Endothelial cell of umbilical vein (primary cell): ENCODE measurements at regions not wholly inside any gene's neighbourhood (a gene's known extent, or its start where the extent isn't known, plus 50 kb on each side); places are given as distances from the start of the nearest gene placed in this dataset.

ENCODE experiments used
- BruUV-seq: library from RNA; stranded (reverse); fragments of 400-500 nt; replicated peaks from 2 replicates; lab custom pipeline; 2021; lab: Mats Ljungman, UMichigan
- CTCF ChIA-PET: fragments of 300-600, 350-600 bp; sonication (Branson Sonifier 250); formaldehyde crosslinking; loops from one replicate; lab custom pipeline; 2021; ENCODE audit warnings: antibody characterized with exemption, inconsistent platforms; lab: Charles Lee
- POLR2A ChIA-PET: fragments of 300-600, 350-600 bp; sonication (Branson Sonifier 250); formaldehyde crosslinking; loops from one replicate; lab custom pipeline; 2021; ENCODE audit warnings: antibody characterized with exemption, inconsistent platforms; lab: Charles Lee
- DNase-seq: peaks from one replicate; pipeline ENCODE4 v3.0.0-alpha.2; 2011; ENCODE audit warnings: low read depth, low spot score
- FAIRE-seq: peaks from 2 replicates; lab custom pipeline; 2011; peaks lifted over from hg19 to GRCh38; lab: Jason Lieb, UNC
- H2AFZ ChIP-seq: 2 replicates; pipeline ENCODE4 v1.6.0; 2012; ENCODE audit warnings: low read depth, low read length, control low read depth, inconsistent platforms
- H3K27ac ChIP-seq: 2 replicates; pipeline ENCODE4 v1.5.1; 2011; ENCODE audit warnings: low read depth, mild to moderate bottlenecking, control low read depth, low read length, moderate library complexity; ENCODE audit not compliant: insufficient read depth
- H3K27me3 ChIP-seq, 2 experiments: 2 replicates each; pipeline versions ENCODE4 v1.6.0 to v1.6.1; 2011; ENCODE audit warnings: low read length in 2 of 2, mixed read lengths in 1 of 2; ENCODE audit not compliant: control insufficient read depth in 2 of 2, insufficient read depth in 2 of 2
- H3K36me3 ChIP-seq, 2 experiments: 2 replicates in 1 of 2; 3 replicates in 1 of 2; pipeline ENCODE4 v1.5.1; 2011; ENCODE audit warnings: low read length in 2 of 2, mild to moderate bottlenecking in 1 of 2, moderate library complexity in 1 of 2; ENCODE audit not compliant: control insufficient read depth in 2 of 2, insufficient read depth in 2 of 2; ENCODE audit errors: extremely low read depth in 1 of 2
- H3K4me1 ChIP-seq: 3 replicates; pipeline ENCODE4 v1.5.1; 2011; ENCODE audit warnings: mild to moderate bottlenecking, low read length; ENCODE audit not compliant: control insufficient read depth, insufficient read depth; ENCODE audit errors: extremely low read depth
- H3K4me2 ChIP-seq: 2 replicates; pipeline ENCODE4 v1.6.1; 2011; ENCODE audit warnings: low read length, control low read depth, mixed read lengths; ENCODE audit not compliant: insufficient read depth
- H3K4me3 ChIP-seq, 3 experiments: fragments of 200-600 bp in 1 of 3; sonication (generic), shearing (Covaris generic) in 1 of 3; replicated peaks in 1 of 3; 2 replicates each; pipeline ENCODE4 v1.5.1; 2011 to 2016; ENCODE audit warnings: control low read depth in 3 of 3, low read length in 3 of 3, mild to moderate bottlenecking in 2 of 3, inconsistent platforms in 1 of 3, low read depth in 1 of 3, moderate library complexity in 1 of 3; ENCODE audit not compliant: insufficient read depth in 1 of 3
- H3K79me2 ChIP-seq: 2 replicates; pipeline ENCODE4 v1.6.0; 2012; ENCODE audit warnings: low read length, inconsistent platforms; ENCODE audit not compliant: control insufficient read depth, insufficient read depth
- H3K9ac ChIP-seq: replicated peaks from 2 replicates; pipeline ENCODE3; 2011; ENCODE audit warnings: low read length, control low read depth; ENCODE audit not compliant: insufficient read depth; ENCODE audit errors: extremely low read depth
- H3K9me1 ChIP-seq: replicated peaks from 3 replicates; pipeline ENCODE4 v1.6.0; 2011; ENCODE audit warnings: mild to moderate bottlenecking, low read length; ENCODE audit not compliant: control insufficient read depth, insufficient read depth; ENCODE audit errors: extremely low read depth
- H3K9me3 ChIP-seq: replicated peaks from 2 replicates; pipeline ENCODE4 v1.5.1; 2012; ENCODE audit warnings: low read length, inconsistent platforms; ENCODE audit not compliant: control insufficient read depth, insufficient read depth
- H4K20me1 ChIP-seq: replicated peaks from 2 replicates; pipeline ENCODE3; 2011; ENCODE audit warnings: mild to moderate bottlenecking, low read length; ENCODE audit not compliant: control insufficient read depth, insufficient read depth; ENCODE audit errors: extremely low read depth
- EZH2 ChIP-seq: IDR thresholded peaks from 2 replicates; pipeline ENCODE4 v1.6.1; 2012; ENCODE audit warnings: borderline replicate concordance, low read depth, mild to moderate bottlenecking, moderate library complexity, low read length, inconsistent platforms; ENCODE audit not compliant: severe bottlenecking
- GATA2 ChIP-seq: IDR thresholded peaks from 2 replicates; pipeline ENCODE4 v1.7.0; 2011; ENCODE audit warnings: low read depth, mild to moderate bottlenecking, moderate library complexity, mixed read lengths, low read length; ENCODE audit not compliant: insufficient read length, insufficient read depth
- JUN ChIP-seq: IDR thresholded peaks from 2 replicates; pipeline ENCODE4 v1.6.1; 2011; ENCODE audit warnings: borderline replicate concordance, low read depth; ENCODE audit not compliant: insufficient read length, insufficient read depth
- POLR2AphosphoS5 ChIP-seq: IDR thresholded peaks from 2 replicates; pipeline ENCODE4 v1.6.1; 2012; ENCODE audit warnings: low read depth, mild to moderate bottlenecking, control low read depth, low read length, moderate library complexity; ENCODE audit not compliant: insufficient read depth
- dilution Hi-C: fragments of 300-500 bp; cut with MboI; formaldehyde crosslinking; loops from one replicate; pipeline ENCODE4 v1.15.0; 2019; ENCODE audit warnings: low sequenced_read_pairs; ENCODE audit not compliant: extremely low pct_ligation_motif_present
- intact Hi-C: fragments of 100-400 bp; cut with micrococcal nuclease; formaldehyde crosslinking; loops from one replicate; pipeline ENCODE4 v1.10.0; 2022
- TF ChIP-seq, protein P1 (sequence below), 2 donors: IDR thresholded peaks; 1 replicate in 1 of 2; 2 replicates in 1 of 2; pipeline ENCODE4 v1.5.1; 2011; ENCODE audit warnings: low read length in 2 of 2, mild to moderate bottlenecking in 2 of 2, moderate library complexity in 2 of 2, control low read depth in 1 of 2, inconsistent platforms in 1 of 2, low read depth in 1 of 2; ENCODE audit not compliant: insufficient read depth in 1 of 2; ENCODE audit errors: extremely low read depth in 1 of 2

DNA sequence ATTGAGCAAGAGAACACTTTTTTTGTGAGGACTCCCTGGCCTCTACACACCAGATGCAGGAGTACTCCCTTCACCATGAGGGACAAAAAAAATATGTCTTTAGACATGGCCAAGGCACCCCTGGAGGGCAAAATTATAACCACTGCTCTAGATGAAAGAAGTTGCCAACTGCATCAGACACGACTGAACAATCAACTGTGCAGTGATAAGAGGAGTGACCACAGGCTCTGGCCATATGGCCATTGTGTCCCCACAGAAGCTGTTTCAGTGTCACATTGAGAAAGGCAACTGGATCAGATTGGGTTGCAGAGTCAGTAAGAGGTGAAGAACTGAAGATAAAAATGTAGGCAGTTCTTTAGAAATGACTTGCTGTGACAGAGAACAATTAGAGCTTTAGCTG is 85.7 kb downstream of the C6orf118 start:
- no peaks in the 10 kb centered on the region for H3K27me3 ChIP-seq
- BruUV-seq, result no TSS peak
- no peak for FAIRE-seq
- TF ChIP-seq POLR2AphosphoS5 (no peak), EZH2 (no peak)
- H3K9me1 ChIP-seq, result no peaks in the 10 kb centered on the region
- H3K79me2 ChIP-seq, result no peaks in the 10 kb centered on the region
- intact Hi-C loops, result no loop called here
- no peak overlapping the region for H2AFZ ChIP-seq
- no peaks in the 10 kb centered on the region for H4K20me1 ChIP-seq
- H3K27ac ChIP-seq, result no peak overlapping the region
- dilution Hi-C loops, result no loop called here
- H3K4me1 ChIP-seq, result no peaks in the 10 kb centered on the region
- peaks cover 2% of the 10 kb centered on the region for H3K9me3 ChIP-seq
- DNase-seq, result no peak
- POLR2A ChIA-PET, result no interaction called here
- H3K4me2 ChIP-seq, result no peak overlapping the region
- H3K4me3 ChIP-seq, result no peak overlapping the region
- CTCF ChIA-PET, result no interaction called here
- no peaks in the 10 kb centered on the region for H3K36me3 ChIP-seq
- H3K9ac ChIP-seq, result no peak overlapping the region

DNA sequence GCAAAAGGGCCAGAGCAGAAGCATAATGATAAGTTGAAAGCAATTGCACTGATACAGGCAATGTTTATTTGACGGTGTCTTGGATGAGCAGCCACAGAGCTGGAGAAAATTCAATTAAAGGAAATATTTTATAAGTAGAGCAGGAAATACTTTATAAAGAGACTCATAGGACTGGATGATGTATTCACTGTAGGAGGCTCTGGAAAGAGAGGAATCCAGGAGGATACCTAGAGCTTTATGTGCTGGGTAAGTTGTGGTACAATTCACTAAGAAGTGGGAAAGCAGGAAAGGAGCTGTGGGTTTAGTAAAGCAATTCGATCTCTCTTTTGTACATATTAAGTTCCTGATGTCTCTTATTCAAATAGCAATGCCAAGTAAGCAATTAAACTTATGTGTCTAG is 86.3 kb downstream of the C6orf118 start:
- no peak for TF ChIP-seq GATA2
- TF ChIP-seq, protein P1, sequence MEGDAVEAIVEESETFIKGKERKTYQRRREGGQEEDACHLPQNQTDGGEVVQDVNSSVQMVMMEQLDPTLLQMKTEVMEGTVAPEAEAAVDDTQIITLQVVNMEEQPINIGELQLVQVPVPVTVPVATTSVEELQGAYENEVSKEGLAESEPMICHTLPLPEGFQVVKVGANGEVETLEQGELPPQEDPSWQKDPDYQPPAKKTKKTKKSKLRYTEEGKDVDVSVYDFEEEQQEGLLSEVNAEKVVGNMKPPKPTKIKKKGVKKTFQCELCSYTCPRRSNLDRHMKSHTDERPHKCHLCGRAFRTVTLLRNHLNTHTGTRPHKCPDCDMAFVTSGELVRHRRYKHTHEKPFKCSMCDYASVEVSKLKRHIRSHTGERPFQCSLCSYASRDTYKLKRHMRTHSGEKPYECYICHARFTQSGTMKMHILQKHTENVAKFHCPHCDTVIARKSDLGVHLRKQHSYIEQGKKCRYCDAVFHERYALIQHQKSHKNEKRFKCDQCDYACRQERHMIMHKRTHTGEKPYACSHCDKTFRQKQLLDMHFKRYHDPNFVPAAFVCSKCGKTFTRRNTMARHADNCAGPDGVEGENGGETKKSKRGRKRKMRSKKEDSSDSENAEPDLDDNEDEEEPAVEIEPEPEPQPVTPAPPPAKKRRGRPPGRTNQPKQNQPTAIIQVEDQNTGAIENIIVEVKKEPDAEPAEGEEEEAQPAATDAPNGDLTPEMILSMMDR (IDR thresholded peaks at IDR 0.05; ENCODE audit: extremely low read depth in 1 of 2, insufficient read depth in 1 of 2, low read depth in 1 of 2, low read length in 2 of 2), result no peak
- no peak for TF ChIP-seq JUN
- POLR2A ChIA-PET, result no interaction called here
- FAIRE-seq, result no peak
- no peaks in the 10 kb centered on the region for H3K9me1 ChIP-seq
- no peaks in the 10 kb centered on the region for H3K79me2 ChIP-seq
- CTCF ChIA-PET, result no interaction called here
- BruUV-seq, result no TSS peak
- no peak overlapping the region for H3K9ac ChIP-seq
- no peak overlapping the region for H3K4me2 ChIP-seq
- H3K4me1 ChIP-seq, result no peaks in the 10 kb centered on the region
- H3K27me3 ChIP-seq, result no peaks in the 10 kb centered on the region
- no peak for DNase-seq
- H3K27ac ChIP-seq, result no peak overlapping the region
- dilution Hi-C loops, result no loop called here
- H3K9me3 ChIP-seq, result peaks cover 2% of the 10 kb centered on the region
- H3K4me3 ChIP-seq, result no peak overlapping the region
- H3K36me3 ChIP-seq, result no peaks in the 10 kb centered on the region
- H2AFZ ChIP-seq, result no peak overlapping the region
- intact Hi-C loops, result no loop called here
- no peaks in the 10 kb centered on the region for H4K20me1 ChIP-seq
